ENCODE measurements at regions not wholly inside any gene's neighbourhood (a gene's known extent, or its start where the extent isn't known, plus 50 kb on each side); places are given as distances from the start of the nearest gene placed in this dataset.

DNA sequence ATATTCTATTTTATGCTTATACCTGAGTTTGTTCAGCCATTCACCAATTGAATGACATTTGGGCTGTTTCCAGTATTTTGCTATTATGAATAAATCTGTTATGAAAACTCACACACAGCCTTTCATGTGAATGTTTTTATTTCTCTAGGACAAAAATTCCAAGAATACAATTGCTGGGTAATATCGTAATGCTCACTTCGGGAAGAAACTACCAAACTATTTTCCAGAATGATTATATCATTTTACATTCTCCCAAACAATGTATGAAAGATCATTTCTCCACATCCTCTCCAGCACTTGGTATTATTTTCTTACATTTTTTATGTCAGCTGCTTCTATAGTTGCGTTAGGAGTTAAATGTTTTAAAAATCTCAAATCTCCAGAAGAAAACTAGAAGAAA lies 58.3 kb upstream of the LHFPL2 start:
- WGBS, 2 donors, result 69 to 75% methylated on average over 3 of the region's 3 CpGs
- Histone ChIP-seq H3K4me1 (no peaks in the 10 kb centered on the region), H3K4me3 (replicated peaks in 1 of 3) (no peak overlapping the region), H3K27me3 (no peaks in the 10 kb centered on the region), H3K36me3 (no peaks in the 10 kb centered on the region), H3K27ac (no peak overlapping the region), H3K9me3 (no peaks in the 10 kb centered on the region)
- DNase-seq, result no peak
- intact Hi-C loops (cut with DNase I), result no loop called here
- TF ChIP-seq POLR2A (IDR thresholded peaks at IDR 0.05), result no peak
- TF ChIP-seq, protein P1, sequence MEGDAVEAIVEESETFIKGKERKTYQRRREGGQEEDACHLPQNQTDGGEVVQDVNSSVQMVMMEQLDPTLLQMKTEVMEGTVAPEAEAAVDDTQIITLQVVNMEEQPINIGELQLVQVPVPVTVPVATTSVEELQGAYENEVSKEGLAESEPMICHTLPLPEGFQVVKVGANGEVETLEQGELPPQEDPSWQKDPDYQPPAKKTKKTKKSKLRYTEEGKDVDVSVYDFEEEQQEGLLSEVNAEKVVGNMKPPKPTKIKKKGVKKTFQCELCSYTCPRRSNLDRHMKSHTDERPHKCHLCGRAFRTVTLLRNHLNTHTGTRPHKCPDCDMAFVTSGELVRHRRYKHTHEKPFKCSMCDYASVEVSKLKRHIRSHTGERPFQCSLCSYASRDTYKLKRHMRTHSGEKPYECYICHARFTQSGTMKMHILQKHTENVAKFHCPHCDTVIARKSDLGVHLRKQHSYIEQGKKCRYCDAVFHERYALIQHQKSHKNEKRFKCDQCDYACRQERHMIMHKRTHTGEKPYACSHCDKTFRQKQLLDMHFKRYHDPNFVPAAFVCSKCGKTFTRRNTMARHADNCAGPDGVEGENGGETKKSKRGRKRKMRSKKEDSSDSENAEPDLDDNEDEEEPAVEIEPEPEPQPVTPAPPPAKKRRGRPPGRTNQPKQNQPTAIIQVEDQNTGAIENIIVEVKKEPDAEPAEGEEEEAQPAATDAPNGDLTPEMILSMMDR (IDR thresholded peaks at IDR 0.05), result no peak

DNA sequence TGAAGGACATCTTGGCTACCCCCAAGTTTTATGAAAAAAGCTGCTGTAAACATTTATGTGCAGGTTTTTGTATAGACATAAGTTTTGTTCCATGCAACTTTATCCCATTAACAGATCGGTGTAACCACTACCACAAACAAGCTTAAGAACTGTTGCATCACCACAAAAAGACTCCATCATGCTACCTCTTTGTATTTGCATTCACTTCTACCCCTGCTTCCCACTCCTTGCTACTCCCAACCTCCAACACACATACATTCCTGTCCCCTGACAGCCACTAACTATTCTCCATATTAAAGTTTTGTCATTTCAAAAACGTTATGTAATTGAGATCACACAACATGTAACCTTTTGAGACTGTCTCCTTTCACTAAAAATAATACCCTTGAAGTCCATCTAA lies 57.8 kb upstream of the LHFPL2 start:
- TF ChIP-seq POLR2A (IDR thresholded peaks at IDR 0.05), result no peak
- TF ChIP-seq, protein P1 (IDR thresholded peaks at IDR 0.05), result no peak
- no peak overlapping the region for H3K4me3 ChIP-seq (replicated peaks in 1 of 3)
- no peak for DNase-seq
- H3K27ac ChIP-seq, result no peak overlapping the region
- intact Hi-C loops (cut with DNase I), result no loop called here
- no peaks in the 10 kb centered on the region for H3K27me3 ChIP-seq
- H3K4me1 ChIP-seq, result no peaks in the 10 kb centered on the region
- H3K36me3 ChIP-seq, result no peaks in the 10 kb centered on the region
- 71 to 81% methylated on average over 2 of the region's 2 CpGs for WGBS, 2 donors
- H3K9me3 ChIP-seq, result no peaks in the 10 kb centered on the region

DNA sequence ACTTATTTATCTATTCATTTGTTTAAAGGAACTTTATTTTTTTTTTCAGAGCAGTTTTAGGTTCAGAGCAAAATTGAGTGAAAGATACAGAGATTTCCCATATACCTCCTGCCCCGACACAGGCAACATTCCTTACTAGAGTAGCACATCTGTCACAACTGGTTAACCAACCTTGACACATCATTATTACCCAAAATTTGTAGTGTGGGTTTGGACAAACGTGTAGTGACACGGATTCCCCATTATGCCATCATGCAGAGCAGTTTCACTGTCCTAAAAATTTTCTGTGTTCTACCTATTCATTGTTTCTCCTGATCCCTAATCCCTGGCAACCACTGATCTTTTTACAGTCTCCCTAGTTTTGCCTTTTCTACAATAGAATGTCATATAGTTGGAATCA lies 57.3 kb upstream of the LHFPL2 start:
- H3K4me1 ChIP-seq, result no peaks in the 10 kb centered on the region
- H3K9me3 ChIP-seq, result no peaks in the 10 kb centered on the region
- no peak overlapping the region for H3K27ac ChIP-seq
- H3K36me3 ChIP-seq, result no peaks in the 10 kb centered on the region
- H3K4me3 ChIP-seq (replicated peaks in 1 of 3), result no peak overlapping the region
- intact Hi-C loops (cut with DNase I), result no loop called here
- no peak for DNase-seq
- TF ChIP-seq POLR2A (IDR thresholded peaks at IDR 0.05), result no peak
- TF ChIP-seq, protein P1 (IDR thresholded peaks at IDR 0.05), result no peak
- no peaks in the 10 kb centered on the region for H3K27me3 ChIP-seq
- 68 to 70% methylated on average over 3 of the region's 3 CpGs for WGBS, 2 donors

DNA sequence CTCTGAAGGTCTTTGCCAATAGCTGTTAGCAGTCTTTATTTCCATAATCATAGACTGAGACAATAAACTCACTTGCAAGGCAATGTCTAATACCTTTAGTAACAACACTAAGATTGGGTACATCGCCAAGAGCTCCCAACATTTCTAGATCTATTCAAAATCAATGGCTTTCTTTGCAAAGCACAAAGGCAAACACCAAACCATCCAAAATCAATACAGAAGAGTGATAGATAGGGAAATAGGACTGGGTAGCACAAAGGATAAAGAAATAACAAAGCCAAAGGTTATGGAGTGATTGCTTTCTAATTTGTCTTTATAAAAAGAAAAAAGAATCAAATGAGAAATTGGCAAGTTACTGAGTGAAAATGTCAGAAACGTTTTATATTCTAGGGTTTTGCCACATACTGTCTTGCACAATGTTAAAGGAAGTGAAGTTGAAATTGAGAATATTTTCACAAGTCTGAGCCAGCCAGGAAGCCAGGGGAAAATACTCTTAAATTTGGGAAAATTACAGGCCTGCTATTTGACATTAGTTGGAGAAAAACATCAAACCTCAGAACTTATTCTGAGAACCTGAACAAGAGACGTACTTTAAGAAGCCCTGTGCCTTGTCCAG lies 53.3 kb upstream of the LHFPL2 start:
- TF ChIP-seq POLR2A (IDR thresholded peaks at IDR 0.05), result no peak
- TF ChIP-seq, protein P1 (IDR thresholded peaks at IDR 0.05), result no peak
- intact Hi-C loops (cut with DNase I), result no loop called here
- no peak for DNase-seq
- no peaks in the 10 kb centered on the region for H3K27me3 ChIP-seq
- no peak overlapping the region for H3K4me3 ChIP-seq (replicated peaks in 1 of 3)
- WGBS, 2 donors, result 73 to 83% methylated on average over 3 of the region's 3 CpGs
- H3K4me1 ChIP-seq, result no peaks in the 10 kb centered on the region
- H3K9me3 ChIP-seq, result no peaks in the 10 kb centered on the region
- no peak overlapping the region for H3K27ac ChIP-seq
- no peaks in the 10 kb centered on the region for H3K36me3 ChIP-seq

DNA sequence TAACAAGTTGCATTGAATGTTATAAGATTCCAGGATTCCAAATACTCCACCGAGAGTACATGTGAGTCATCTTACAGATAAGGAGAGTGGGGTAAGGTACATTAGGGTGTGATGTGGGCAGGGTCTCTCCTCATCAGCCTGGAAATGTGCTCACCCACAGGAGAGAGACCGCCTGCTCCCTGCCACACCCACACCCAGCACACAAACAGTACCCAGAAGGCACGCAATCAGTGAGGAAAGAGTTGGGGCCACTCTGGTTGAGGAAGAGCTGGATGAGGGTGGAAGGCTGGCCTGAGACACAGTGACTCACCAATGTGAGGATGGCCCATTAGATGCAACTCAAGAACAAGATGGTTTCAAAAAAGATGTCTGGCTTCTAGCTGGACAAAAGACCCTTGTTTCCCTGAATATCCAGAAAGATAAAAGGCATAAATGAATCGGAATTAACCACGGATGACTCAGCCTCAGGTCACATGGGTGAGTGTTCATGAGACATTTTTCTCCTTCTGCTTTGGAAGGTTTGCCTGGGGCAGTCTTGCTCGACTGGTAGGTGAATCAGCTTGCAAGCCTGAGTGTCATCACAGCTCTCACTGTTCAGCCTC lies 51.1 kb upstream of the LHFPL2 start:
- no peaks in the 10 kb centered on the region for H3K36me3 ChIP-seq
- TF ChIP-seq, protein P1 (IDR thresholded peaks at IDR 0.05), result no peak
- TF ChIP-seq POLR2A (IDR thresholded peaks at IDR 0.05), result no peak
- 74 to 85% methylated on average over 6 of the region's 6 CpGs for WGBS, 2 donors
- no peak for DNase-seq
- H3K9me3 ChIP-seq, result no peaks in the 10 kb centered on the region
- intact Hi-C loops (cut with DNase I), result no loop called here
- no peaks in the 10 kb centered on the region for H3K4me1 ChIP-seq
- H3K27me3 ChIP-seq, result no peaks in the 10 kb centered on the region
- H3K27ac ChIP-seq, result no peak overlapping the region
- H3K4me3 ChIP-seq (replicated peaks in 1 of 3), result no peak overlapping the region

Data from thyroid gland (tissue), 4 donors.